HEK293 (cell line): ENCODE measurements at regions not wholly inside any gene's neighbourhood (a gene's known extent, or its start where the extent isn't known, plus 50 kb on each side); places are given as distances from the start of the nearest gene placed in this dataset.

Experiments used
- GLI4 ChIP-seq: fragments of 450-650 bp; formaldehyde crosslinking; IDR thresholded peaks from 2 replicates; pipeline ENCODE4 v1.5.1; 2016; ENCODE audit warnings: missing biosample characterization, missing genetic modification characterization
- MZF1 ChIP-seq: fragments of 450-650 bp; formaldehyde crosslinking; IDR thresholded peaks from 2 replicates; pipeline ENCODE4 v1.5.1; 2017; ENCODE audit warnings: missing biosample characterization, missing genetic modification characterization, borderline replicate concordance
- SCRT1 ChIP-seq: fragments of 450-650 bp; formaldehyde crosslinking; IDR thresholded peaks from 2 replicates; pipeline ENCODE4 v1.5.1; 2016; ENCODE audit warnings: missing biosample characterization, missing genetic modification characterization, borderline replicate concordance
- ZBTB7A ChIP-seq: fragments of 450-650 bp; formaldehyde crosslinking; IDR thresholded peaks from 2 replicates; pipeline ENCODE4 v1.5.1; 2016; ENCODE audit warnings: low read depth, missing biosample characterization, missing genetic modification characterization
- ZFP3 ChIP-seq: fragments of 450-650 bp; formaldehyde crosslinking; IDR thresholded peaks from 2 replicates; pipeline ENCODE4 v1.5.1; 2016; ENCODE audit warnings: low read depth, missing biosample characterization, missing genetic modification characterization
- ZNF10 ChIP-seq: fragments of 450-650 bp; formaldehyde crosslinking; IDR thresholded peaks from 2 replicates; pipeline ENCODE4 v1.5.1; 2017; ENCODE audit warnings: missing biosample characterization, missing genetic modification characterization
- ZNF114 ChIP-seq: fragments of 450-650 bp; formaldehyde crosslinking; IDR thresholded peaks from 2 replicates; pipeline ENCODE4 v1.5.0; 2017; ENCODE audit warnings: missing biosample characterization, missing genetic modification characterization
- ZNF19 ChIP-seq: fragments of 450-650 bp; formaldehyde crosslinking; IDR thresholded peaks from 2 replicates; pipeline ENCODE4; 2016; ENCODE audit warnings: missing biosample characterization, missing genetic modification characterization, low read depth
- ZNF202 ChIP-seq: fragments of 450-650 bp; formaldehyde crosslinking; IDR thresholded peaks from 2 replicates; pipeline ENCODE4 v1.5.1; 2016; ENCODE audit warnings: missing biosample characterization, missing genetic modification characterization, borderline replicate concordance
- ZNF274 ChIP-seq, 2 experiments: fragments of 200-500 bp in 1 of 2; fragments of 450-650 bp in 1 of 2; sonication (Bioruptor generic) in 1 of 2; formaldehyde crosslinking in 1 of 2; IDR thresholded peaks; 2 replicates each; pipeline versions ENCODE4 v1.5.1 to v1.6.1; 2014 to 2016; ENCODE audit warnings: borderline replicate concordance in 1 of 2, inconsistent platforms in 1 of 2, low read length in 1 of 2, missing biosample characterization in 1 of 2, missing genetic modification characterization in 1 of 2
- ZNF311 ChIP-seq: fragments of 450-650 bp; formaldehyde crosslinking; IDR thresholded peaks from 2 replicates; pipeline ENCODE4 v1.5.1; 2017; ENCODE audit warnings: missing biosample characterization, missing genetic modification characterization, borderline replicate concordance
- ZNF555 ChIP-seq: fragments of 450-650 bp; formaldehyde crosslinking; conservative IDR thresholded peaks from 2 replicates; pipeline ENCODE4 v1.5.1; 2017; ENCODE audit warnings: missing biosample characterization, mild to moderate bottlenecking, missing genetic modification characterization, inconsistent platforms
- ZNF701 ChIP-seq: fragments of 450-650 bp; formaldehyde crosslinking; IDR thresholded peaks from 2 replicates; pipeline ENCODE4 v1.5.1; 2016; ENCODE audit warnings: missing biosample characterization, missing genetic modification characterization
- ZSCAN30 ChIP-seq: fragments of 450-650 bp; IDR thresholded peaks from 2 replicates; pipeline ENCODE4 v1.5.1; 2018; ENCODE audit warnings: missing biosample characterization, mild to moderate bottlenecking, missing genetic modification characterization, moderate library complexity
- ZXDB ChIP-seq: fragments of 450-650 bp; formaldehyde crosslinking; IDR thresholded peaks from 2 replicates; pipeline ENCODE4 v1.5.1; 2016; ENCODE audit warnings: missing biosample characterization, missing genetic modification characterization
- TF ChIP-seq, protein P1 (sequence below): fragments of 450-650 bp; formaldehyde crosslinking; IDR thresholded peaks from 2 replicates; pipeline ENCODE4 v1.5.1; 2016; ENCODE audit warnings: missing biosample characterization, missing genetic modification characterization, low read depth
- TF ChIP-seq, protein P2 (sequence below): fragments of 450-650 bp; formaldehyde crosslinking; IDR thresholded peaks from 2 replicates; pipeline ENCODE4 v1.5.1; 2016; ENCODE audit warnings: missing biosample characterization, missing genetic modification characterization
- TF ChIP-seq, protein P3 (sequence below): sonication (generic); formaldehyde crosslinking; IDR thresholded peaks from 2 replicates; pipeline ENCODE4 v1.8.1; 2022; ENCODE audit warnings: mild to moderate bottlenecking, moderate library complexity, missing genetic modification reagents
- TF ChIP-seq, protein P4 (sequence below): fragments of 450-650 bp; formaldehyde crosslinking; IDR thresholded peaks from 2 replicates; pipeline ENCODE4 v1.5.1; 2016; ENCODE audit warnings: missing biosample characterization, missing genetic modification characterization
- TF ChIP-seq, protein P5 (sequence below): fragments of 450-650 bp; formaldehyde crosslinking; IDR thresholded peaks from 2 replicates; pipeline ENCODE4; 2016; ENCODE audit warnings: missing biosample characterization, missing genetic modification characterization
- TF ChIP-seq, protein P6 (sequence below): fragments of 450-650 bp; formaldehyde crosslinking; IDR thresholded peaks from 2 replicates; pipeline ENCODE4 v1.5.0; 2017; ENCODE audit warnings: missing biosample characterization, missing genetic modification characterization, borderline replicate concordance
- TF ChIP-seq, protein P7 (sequence below): fragments of 450-650 bp; formaldehyde crosslinking; IDR thresholded peaks from 2 replicates; pipeline ENCODE4 v1.5.1; 2016; ENCODE audit warnings: missing biosample characterization, missing genetic modification characterization
- TF ChIP-seq, protein P8 (sequence below): fragments of 450-650 bp; formaldehyde crosslinking; IDR thresholded peaks from 2 replicates; pipeline ENCODE4 v1.5.1; 2017; ENCODE audit warnings: missing biosample characterization, missing genetic modification characterization

DNA sequence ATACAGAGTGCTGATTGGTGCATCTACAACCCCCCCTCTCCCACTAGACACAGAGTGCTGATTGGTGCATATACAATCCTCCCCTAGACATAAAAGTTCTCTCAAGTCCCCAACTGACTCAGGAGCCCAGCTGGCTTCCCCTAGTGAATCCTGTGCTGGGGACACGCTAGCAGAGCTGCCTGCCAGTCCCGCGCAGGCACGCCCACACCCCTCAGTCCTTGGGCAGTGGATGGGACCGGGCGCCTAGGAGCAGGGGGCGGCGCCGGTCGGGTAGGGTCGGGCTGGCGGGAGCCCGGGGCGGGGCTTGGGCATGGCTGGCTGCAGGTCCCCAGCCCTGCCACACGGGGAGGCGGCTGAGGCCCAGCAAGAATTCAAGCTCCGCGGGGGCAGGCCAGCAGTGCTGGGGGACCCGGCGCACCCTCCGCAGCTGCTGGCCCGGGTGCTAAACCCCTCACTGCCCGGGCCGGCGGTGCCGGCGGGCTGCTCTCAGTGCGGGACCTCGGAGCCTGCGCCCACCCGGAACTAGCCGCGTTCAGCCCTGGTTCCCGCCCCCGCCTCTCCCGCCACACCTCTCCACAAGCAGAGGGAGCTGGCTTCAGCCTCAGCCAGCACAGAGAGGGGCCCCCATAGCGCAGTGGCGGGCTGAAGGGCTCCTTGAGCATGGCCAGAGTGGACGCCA is 64.3 kb upstream of the DDHD1 start (continued):
- TF ChIP-seq ZFP3 (tag by site-specific recombination) (no peak), ZBTB7A (no peak), ZNF114 (tag by site-specific recombination) (no peak), ZNF274 (IDR thresholded peaks at IDR 0.05; ENCODE audit: low read length) (no peak), ZNF274 (tag by site-specific recombination; IDR thresholded peaks at IDR 0.05; ENCODE audit: borderline replicate concordance) (no peak), ZSCAN30 (tag by site-specific recombination) (peak; percentile 58; the same call in 1 of the 2 replicates), ZNF311 (tag by site-specific recombination) (no peak), MZF1 (peak; percentile 67; the same call in 1 of the 2 replicates), ZXDB (peak; percentile 61; the same call in 1 of the 2 replicates), SCRT1 (tag by site-specific recombination) (no peak), ZNF701 (tag by site-specific recombination) (no peak), ZNF19 (tag by site-specific recombination) (no peak), ZNF202 (tag by site-specific recombination) (no peak), ZNF10 (tag by site-specific recombination) (no peak), ZNF555 (tag by site-specific recombination) (no peak), GLI4 (no peak)
- TF ChIP-seq, protein P1, sequence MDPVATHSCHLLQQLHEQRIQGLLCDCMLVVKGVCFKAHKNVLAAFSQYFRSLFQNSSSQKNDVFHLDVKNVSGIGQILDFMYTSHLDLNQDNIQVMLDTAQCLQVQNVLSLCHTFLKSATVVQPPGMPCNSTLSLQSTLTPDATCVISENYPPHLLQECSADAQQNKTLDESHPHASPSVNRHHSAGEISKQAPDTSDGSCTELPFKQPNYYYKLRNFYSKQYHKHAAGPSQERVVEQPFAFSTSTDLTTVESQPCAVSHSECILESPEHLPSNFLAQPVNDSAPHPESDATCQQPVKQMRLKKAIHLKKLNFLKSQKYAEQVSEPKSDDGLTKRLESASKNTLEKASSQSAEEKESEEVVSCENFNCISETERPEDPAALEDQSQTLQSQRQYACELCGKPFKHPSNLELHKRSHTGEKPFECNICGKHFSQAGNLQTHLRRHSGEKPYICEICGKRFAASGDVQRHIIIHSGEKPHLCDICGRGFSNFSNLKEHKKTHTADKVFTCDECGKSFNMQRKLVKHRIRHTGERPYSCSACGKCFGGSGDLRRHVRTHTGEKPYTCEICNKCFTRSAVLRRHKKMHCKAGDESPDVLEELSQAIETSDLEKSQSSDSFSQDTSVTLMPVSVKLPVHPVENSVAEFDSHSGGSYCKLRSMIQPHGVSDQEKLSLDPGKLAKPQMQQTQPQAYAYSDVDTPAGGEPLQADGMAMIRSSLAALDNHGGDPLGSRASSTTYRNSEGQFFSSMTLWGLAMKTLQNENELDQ = no peak
- TF ChIP-seq, protein P2, sequence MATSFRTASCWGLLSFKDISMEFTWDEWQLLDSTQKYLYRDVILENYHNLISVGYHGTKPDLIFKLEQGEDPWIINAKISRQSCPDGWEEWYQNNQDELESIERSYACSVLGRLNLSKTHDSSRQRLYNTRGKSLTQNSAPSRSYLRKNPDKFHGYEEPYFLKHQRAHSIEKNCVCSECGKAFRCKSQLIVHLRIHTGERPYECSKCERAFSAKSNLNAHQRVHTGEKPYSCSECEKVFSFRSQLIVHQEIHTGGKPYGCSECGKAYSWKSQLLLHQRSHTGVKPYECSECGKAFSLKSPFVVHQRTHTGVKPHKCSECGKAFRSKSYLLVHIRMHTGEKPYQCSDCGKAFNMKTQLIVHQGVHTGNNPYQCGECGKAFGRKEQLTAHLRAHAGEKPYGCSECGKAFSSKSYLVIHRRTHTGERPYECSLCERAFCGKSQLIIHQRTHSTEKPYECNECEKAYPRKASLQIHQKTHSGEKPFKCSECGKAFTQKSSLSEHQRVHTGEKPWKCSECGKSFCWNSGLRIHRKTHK = no peak
- TF ChIP-seq, protein P3, sequence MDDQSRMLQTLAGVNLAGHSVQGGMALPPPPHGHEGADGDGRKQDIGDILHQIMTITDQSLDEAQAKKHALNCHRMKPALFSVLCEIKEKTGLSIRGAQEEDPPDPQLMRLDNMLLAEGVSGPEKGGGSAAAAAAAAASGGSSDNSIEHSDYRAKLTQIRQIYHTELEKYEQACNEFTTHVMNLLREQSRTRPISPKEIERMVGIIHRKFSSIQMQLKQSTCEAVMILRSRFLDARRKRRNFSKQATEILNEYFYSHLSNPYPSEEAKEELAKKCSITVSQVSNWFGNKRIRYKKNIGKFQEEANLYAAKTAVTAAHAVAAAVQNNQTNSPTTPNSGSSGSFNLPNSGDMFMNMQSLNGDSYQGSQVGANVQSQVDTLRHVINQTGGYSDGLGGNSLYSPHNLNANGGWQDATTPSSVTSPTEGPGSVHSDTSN (CRISPR knock-in tag) = 0 out of 2 replicates have a peak, but pooled peaks have one; percentile 54
- TF ChIP-seq, protein P4, sequence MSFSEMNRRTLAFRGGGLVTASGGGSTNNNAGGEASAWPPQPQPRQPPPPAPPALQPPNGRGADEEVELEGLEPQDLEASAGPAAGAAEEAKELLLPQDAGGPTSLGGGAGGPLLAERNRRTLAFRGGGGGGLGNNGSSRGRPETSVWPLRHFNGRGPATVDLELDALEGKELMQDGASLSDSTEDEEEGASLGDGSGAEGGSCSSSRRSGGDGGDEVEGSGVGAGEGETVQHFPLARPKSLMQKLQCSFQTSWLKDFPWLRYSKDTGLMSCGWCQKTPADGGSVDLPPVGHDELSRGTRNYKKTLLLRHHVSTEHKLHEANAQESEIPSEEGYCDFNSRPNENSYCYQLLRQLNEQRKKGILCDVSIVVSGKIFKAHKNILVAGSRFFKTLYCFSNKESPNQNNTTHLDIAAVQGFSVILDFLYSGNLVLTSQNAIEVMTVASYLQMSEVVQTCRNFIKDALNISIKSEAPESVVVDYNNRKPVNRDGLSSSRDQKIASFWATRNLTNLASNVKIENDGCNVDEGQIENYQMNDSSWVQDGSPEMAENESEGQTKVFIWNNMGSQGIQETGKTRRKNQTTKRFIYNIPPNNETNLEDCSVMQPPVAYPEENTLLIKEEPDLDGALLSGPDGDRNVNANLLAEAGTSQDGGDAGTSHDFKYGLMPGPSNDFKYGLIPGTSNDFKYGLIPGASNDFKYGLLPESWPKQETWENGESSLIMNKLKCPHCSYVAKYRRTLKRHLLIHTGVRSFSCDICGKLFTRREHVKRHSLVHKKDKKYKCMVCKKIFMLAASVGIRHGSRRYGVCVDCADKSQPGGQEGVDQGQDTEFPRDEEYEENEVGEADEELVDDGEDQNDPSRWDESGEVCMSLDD (tag by site-specific recombination) = 0 out of 2 replicates have a peak, but pooled peaks have one; percentile 12
- TF ChIP-seq, protein P5, sequence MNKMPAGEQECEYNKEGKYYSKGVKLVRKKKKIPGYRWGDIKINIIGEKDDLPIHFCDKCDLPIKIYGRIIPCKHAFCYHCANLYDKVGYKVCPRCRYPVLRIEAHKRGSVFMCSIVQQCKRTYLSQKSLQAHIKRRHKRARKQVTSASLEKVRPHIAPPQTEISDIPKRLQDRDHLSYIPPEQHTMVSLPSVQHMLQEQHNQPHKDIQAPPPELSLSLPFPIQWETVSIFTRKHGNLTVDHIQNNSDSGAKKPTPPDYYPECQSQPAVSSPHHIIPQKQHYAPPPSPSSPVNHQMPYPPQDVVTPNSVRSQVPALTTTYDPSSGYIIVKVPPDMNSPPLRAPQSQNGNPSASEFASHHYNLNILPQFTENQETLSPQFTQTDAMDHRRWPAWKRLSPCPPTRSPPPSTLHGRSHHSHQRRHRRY (tag by site-specific recombination) = no peak
- TF ChIP-seq, protein P6, sequence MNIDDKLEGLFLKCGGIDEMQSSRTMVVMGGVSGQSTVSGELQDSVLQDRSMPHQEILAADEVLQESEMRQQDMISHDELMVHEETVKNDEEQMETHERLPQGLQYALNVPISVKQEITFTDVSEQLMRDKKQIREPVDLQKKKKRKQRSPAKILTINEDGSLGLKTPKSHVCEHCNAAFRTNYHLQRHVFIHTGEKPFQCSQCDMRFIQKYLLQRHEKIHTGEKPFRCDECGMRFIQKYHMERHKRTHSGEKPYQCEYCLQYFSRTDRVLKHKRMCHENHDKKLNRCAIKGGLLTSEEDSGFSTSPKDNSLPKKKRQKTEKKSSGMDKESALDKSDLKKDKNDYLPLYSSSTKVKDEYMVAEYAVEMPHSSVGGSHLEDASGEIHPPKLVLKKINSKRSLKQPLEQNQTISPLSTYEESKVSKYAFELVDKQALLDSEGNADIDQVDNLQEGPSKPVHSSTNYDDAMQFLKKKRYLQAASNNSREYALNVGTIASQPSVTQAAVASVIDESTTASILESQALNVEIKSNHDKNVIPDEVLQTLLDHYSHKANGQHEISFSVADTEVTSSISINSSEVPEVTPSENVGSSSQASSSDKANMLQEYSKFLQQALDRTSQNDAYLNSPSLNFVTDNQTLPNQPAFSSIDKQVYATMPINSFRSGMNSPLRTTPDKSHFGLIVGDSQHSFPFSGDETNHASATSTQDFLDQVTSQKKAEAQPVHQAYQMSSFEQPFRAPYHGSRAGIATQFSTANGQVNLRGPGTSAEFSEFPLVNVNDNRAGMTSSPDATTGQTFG = no peak
- TF ChIP-seq, protein P7, sequence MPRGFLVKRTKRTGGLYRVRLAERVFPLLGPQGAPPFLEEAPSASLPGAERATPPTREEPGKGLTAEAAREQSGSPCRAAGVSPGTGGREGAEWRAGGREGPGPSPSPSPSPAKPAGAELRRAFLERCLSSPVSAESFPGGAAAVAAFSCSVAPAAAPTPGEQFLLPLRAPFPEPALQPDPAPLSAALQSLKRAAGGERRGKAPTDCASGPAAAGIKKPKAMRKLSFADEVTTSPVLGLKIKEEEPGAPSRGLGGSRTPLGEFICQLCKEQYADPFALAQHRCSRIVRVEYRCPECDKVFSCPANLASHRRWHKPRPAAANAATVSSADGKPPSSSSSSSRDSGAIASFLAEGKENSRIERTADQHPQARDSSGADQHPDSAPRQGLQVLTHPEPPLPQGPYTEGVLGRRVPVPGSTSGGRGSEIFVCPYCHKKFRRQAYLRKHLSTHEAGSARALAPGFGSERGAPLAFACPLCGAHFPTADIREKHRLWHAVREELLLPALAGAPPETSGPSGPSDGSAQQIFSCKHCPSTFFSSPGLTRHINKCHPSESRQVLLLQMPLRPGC (tag by site-specific recombination) = no peak
- TF ChIP-seq, protein P8, sequence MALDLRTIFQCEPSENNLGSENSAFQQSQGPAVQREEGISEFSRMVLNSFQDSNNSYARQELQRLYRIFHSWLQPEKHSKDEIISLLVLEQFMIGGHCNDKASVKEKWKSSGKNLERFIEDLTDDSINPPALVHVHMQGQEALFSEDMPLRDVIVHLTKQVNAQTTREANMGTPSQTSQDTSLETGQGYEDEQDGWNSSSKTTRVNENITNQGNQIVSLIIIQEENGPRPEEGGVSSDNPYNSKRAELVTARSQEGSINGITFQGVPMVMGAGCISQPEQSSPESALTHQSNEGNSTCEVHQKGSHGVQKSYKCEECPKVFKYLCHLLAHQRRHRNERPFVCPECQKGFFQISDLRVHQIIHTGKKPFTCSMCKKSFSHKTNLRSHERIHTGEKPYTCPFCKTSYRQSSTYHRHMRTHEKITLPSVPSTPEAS (tag by site-specific recombination) = no peak
